IPS-15b (cell line): ENCODE measurements at regions not wholly inside any gene's neighbourhood (a gene's known extent, or its start where the extent isn't known, plus 50 kb on each side); places are given as distances from the start of the nearest gene placed in this dataset.

Source experiments
- H3K27me3 ChIP-seq: one replicate; pipeline ENCODE4 v1.6.1; 2013; ENCODE audit warnings: low read length; ENCODE audit not compliant: control insufficient read depth, insufficient read depth
- H3K36me3 ChIP-seq: one replicate; pipeline ENCODE4 v1.6.1; 2013; ENCODE audit warnings: low read length; ENCODE audit not compliant: control insufficient read depth, insufficient read depth
- H3K4me1 ChIP-seq: one replicate; pipeline ENCODE4 v1.6.1; 2013; ENCODE audit warnings: mild to moderate bottlenecking, low read length; ENCODE audit not compliant: control insufficient read depth, insufficient read depth
- H3K4me3 ChIP-seq: one replicate; pipeline ENCODE4 v1.5.1; 2013; ENCODE audit warnings: low read depth, low read length
- H3K9ac ChIP-seq: one replicate; pipeline ENCODE4 v1.6.1; 2013; ENCODE audit warnings: low read depth, mild to moderate bottlenecking, low read length
- H3K9me3 ChIP-seq: one replicate; pipeline ENCODE4 v1.6.1; 2013; ENCODE audit warnings: mild to moderate bottlenecking, low read length; ENCODE audit not compliant: control insufficient read depth, insufficient read depth

DNA sequence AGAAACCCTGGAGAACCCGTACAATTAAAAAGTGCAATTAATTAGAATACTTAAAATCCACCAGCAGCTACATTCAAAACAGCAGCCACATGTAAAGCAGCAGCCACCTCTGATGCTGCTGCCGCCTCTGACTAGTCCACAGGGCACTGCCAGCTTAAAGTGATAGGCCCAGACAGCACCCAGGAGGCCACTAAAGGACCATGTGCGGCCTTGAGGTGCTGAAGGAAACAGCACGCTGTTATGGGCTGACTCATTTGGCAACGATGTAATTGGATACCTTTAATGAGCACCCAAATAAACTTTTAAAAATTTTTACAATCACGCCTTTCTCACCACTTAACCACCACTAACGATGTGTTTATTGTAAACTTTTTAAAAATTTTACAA lies 209.3 kb upstream of the NCKAP5 start:
- H3K4me1 ChIP-seq: no peaks in the 10 kb centered on the region
- H3K27me3 ChIP-seq: no peaks in the 10 kb centered on the region
- H3K36me3 ChIP-seq: no peaks in the 10 kb centered on the region
- H3K9ac ChIP-seq: no peak overlapping the region
- H3K9me3 ChIP-seq: no peaks in the 10 kb centered on the region
- no peak overlapping the region for H3K4me3 ChIP-seq

DNA sequence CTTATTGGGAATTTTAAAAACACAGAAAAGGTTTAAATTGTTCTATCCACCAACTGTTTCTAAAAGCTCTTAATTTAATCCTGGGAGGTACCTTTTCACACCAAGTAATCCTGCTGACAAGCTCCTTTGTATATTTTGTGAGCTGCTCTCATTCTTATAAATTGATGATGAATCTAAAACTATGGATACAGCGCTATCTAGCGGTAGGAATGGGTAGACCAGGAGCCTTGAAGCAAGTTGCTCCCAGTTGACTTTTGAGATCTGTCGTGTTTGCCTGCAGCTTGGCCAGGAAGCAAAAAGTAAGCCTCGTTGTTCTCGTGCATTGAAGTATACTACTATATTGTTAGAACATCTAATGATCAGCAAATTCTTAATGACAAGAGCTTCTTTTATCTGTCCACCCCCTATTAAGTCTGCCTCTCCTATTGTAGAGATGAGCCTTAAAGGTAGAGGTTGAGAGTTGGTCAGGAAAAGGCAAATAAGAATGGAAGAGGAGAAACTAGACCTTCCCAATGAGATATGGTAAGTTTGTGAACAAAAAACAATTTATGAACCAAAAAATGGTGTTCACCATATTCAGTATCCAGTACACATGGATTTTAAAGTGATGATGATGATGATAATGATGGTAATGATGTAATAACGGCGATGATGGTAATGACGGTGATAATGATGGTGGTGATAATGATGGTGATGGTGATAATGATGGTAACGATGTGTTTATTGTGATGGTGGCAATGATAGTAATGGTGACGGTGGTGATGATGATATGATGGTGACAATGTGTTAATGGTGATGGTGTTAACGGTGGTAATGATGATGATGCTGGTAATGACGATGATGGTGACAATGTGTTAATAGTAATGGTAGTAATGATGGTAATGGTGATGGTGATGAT lies 212.1 kb upstream of the NCKAP5 start:
- no peaks in the 10 kb centered on the region for H3K9me3 ChIP-seq
- no peak overlapping the region for H3K4me3 ChIP-seq
- no peaks in the 10 kb centered on the region for H3K27me3 ChIP-seq
- H3K4me1 ChIP-seq: no peaks in the 10 kb centered on the region
- no peak overlapping the region for H3K9ac ChIP-seq
- H3K36me3 ChIP-seq: no peaks in the 10 kb centered on the region

DNA sequence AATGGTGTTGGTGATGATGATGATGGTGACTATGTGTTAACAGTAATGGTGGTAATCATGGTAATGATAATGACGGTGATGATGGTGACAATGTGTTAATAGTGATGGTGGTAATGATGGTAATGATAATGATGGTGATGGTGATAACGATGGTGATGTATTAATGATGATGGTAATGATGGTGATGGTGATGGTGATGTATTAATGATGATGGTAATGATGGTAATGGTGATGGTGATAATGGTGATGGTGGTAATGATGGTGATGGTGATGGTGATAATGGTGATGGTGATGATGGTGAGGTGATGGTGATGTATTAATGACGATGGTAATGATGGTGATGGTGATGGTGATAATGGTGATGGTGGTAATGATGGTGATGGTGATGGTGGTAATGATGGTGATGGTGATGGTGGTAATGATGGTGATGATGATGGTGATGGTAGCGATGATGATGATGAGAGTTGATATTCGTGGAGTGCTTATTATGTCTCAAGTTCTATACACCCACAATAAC lies 212.8 kb upstream of the NCKAP5 start:
- Histone ChIP-seq H3K9ac (no peak overlapping the region), H3K4me3 (no peak overlapping the region), H3K36me3 (no peaks in the 10 kb centered on the region), H3K4me1 (no peaks in the 10 kb centered on the region), H3K9me3 (no peaks in the 10 kb centered on the region), H3K27me3 (no peaks in the 10 kb centered on the region)

DNA sequence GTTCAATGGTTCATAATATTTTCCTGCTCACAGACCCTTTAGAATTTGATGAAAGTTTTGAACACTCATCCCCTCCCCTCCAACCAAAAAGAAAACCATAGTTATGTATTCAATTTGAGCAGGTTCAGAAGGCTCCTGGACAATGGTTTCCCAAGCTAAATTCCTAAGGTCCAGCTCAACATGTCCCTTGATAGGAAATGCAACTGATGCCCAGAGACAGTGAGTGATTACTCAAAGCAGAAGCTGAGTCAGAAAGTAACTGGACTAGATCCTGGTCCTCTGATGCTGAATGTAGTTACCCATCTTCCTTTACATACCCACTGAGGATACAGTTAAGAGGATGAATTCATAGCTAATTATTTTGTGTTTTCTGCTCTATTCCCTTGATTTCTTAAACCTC lies 218.9 kb upstream of the NCKAP5 start:
- H3K9me3 ChIP-seq: no peaks in the 10 kb centered on the region
- no peaks in the 10 kb centered on the region for H3K36me3 ChIP-seq
- H3K4me1 ChIP-seq: no peaks in the 10 kb centered on the region
- no peak overlapping the region for H3K9ac ChIP-seq
- no peaks in the 10 kb centered on the region for H3K27me3 ChIP-seq
- H3K4me3 ChIP-seq: no peak overlapping the region

DNA sequence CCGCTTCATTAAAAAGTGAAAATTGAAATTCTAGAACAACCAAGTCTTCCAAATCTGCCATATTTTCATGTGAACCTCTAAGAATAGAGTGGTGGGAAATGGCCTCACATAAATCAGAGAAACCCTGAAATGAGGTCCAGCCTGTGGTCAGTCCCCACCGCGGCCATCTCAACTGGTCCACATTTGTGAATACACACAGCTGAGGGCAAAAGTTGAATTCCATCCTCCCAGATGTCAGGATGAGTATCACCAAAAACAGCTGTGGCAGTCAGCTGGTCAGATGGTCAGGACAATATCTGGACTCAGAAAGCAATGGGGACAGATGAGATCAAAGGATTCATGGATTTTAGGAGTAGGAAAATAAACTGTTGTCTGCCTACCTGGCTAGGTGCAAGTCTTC lies 219.4 kb upstream of the NCKAP5 start:
- H3K4me3 ChIP-seq: no peak overlapping the region
- no peak overlapping the region for H3K9ac ChIP-seq
- no peaks in the 10 kb centered on the region for H3K4me1 ChIP-seq
- H3K27me3 ChIP-seq: no peaks in the 10 kb centered on the region
- H3K9me3 ChIP-seq: no peaks in the 10 kb centered on the region
- H3K36me3 ChIP-seq: no peaks in the 10 kb centered on the region

DNA sequence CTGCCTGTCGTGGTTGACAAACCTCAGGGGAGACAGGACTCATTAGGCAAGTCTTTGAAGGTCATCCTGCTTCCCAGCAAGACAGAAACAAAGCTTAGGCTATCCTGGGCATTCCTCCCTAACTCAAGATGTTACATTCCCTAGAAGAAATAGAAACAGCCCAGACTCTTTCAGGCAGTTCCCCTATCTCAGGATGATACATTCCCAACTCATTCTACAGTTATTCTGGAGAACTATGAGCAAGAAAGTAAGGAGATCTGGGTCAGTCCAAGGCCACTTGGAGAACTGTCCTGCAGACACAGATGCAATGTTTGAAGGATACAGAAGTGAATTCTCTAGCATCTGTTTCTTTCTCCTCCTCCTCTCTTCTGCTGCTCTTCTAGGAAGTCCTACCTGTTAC lies 220.1 kb upstream of the NCKAP5 start:
- Histone ChIP-seq H3K9ac (no peak overlapping the region), H3K36me3 (no peaks in the 10 kb centered on the region), H3K9me3 (no peaks in the 10 kb centered on the region), H3K4me1 (no peaks in the 10 kb centered on the region), H3K27me3 (no peaks in the 10 kb centered on the region), H3K4me3 (no peak overlapping the region)

DNA sequence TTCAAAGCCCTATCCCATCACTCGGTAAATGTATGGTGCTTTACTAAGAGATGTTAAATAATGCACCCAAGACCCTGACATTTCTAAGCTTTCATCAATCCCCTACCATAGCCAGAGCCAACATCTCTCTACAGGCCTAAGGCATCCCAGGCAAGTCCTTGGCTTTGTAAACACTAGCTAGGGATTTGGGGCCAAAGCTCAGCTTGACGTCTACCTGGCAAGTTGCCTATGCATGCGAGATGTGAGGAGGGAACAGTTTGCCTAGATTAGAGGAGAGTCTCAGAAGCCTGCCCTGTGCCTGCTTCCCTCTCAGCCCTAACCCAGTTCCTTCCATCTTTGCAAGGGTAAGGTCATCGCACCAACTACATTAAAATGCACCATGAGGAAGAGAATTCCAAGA lies 221.5 kb upstream of the NCKAP5 start:
- H3K4me1 ChIP-seq: no peaks in the 10 kb centered on the region
- no peaks in the 10 kb centered on the region for H3K9me3 ChIP-seq
- H3K36me3 ChIP-seq: no peaks in the 10 kb centered on the region
- H3K4me3 ChIP-seq: no peak overlapping the region
- H3K9ac ChIP-seq: no peak overlapping the region
- no peaks in the 10 kb centered on the region for H3K27me3 ChIP-seq

DNA sequence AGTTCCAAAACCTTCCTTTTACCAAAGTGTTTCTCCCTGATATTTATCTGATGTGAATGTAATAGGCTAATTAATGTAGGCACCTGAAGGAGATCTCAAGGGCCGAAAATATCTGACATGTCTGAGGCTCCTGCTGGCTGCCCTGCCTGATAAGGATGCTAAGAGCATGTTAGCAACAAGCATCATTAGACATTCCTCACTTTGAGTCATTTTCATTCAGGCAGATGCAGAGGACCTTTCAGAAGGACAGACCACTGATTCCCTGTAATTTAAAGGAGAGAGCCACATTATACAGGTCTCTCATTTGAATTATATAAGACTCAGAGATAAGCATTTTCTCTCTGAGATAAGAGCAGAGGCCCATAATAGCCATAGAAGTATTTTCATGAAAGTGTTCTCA lies 222.4 kb upstream of the NCKAP5 start:
- Histone ChIP-seq H3K4me3 (no peak overlapping the region), H3K4me1 (no peaks in the 10 kb centered on the region), H3K27me3 (no peaks in the 10 kb centered on the region), H3K9ac (no peak overlapping the region), H3K9me3 (no peaks in the 10 kb centered on the region), H3K36me3 (no peaks in the 10 kb centered on the region)

DNA sequence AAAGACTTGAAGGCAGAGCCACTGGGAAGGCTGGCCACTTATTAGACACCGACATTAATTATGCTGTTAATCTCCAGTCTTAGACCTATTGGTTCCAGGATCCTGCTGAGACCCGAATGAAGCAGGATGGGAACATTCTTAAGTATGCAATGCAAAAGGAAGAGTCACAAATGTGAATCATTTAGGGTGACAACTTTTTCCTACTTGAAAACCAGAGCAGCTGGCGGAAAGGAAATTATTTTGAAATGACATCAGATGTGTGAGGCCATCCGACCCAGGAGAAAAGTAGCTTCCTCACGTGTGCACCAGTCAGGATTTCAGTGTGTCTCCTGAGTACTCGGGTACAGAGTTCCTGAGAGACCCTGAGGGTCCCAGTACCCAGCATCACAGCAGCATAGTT lies 222.9 kb upstream of the NCKAP5 start:
- Histone ChIP-seq H3K4me1 (no peaks in the 10 kb centered on the region), H3K9ac (no peak overlapping the region), H3K36me3 (no peaks in the 10 kb centered on the region), H3K27me3 (no peaks in the 10 kb centered on the region), H3K9me3 (no peaks in the 10 kb centered on the region), H3K4me3 (no peak overlapping the region)

DNA sequence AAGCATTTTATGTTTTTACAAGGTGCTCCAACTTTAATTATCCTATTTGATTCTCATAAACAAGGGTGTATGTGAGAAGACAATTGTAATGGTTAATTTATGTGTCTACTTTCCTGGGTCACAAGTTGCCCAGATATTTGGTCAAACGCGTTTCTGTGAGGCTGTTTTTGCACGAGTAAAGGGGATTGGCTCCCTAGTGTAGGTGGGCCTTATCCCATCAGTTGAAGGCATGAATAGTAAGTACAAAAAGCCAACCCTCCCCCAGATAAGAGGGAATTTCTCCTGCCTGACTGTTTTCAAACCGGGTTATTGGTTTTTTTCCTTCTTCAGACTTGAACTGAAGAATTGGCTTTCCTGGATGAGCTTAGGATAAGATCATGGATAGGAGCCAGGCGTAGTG lies 224.0 kb upstream of the NCKAP5 start:
- Histone ChIP-seq H3K4me3 (no peak overlapping the region), H3K9ac (no peak overlapping the region), H3K9me3 (no peaks in the 10 kb centered on the region), H3K4me1 (no peaks in the 10 kb centered on the region), H3K27me3 (no peaks in the 10 kb centered on the region), H3K36me3 (no peaks in the 10 kb centered on the region)

DNA sequence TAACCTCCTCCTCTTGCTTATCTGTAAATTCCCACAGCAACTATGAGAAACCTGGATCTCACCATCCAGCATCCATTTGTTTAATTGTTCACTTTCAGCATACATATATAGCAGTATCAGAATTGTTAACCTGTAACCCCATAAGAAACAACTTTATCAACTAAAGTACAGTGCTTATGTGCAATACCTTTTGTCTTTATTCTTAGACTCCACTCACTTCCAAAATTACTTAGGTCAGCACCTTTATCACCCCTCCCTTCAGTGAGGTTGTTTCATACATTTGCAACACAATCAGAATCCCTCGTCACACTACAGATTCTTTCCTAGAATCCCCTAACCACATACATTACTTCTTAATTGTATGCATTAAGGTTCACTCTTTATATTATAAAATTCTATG lies 225.9 kb upstream of the NCKAP5 start:
- no peaks in the 10 kb centered on the region for H3K4me1 ChIP-seq
- H3K9me3 ChIP-seq: no peaks in the 10 kb centered on the region
- no peaks in the 10 kb centered on the region for H3K27me3 ChIP-seq
- no peak overlapping the region for H3K4me3 ChIP-seq
- no peak overlapping the region for H3K9ac ChIP-seq
- H3K36me3 ChIP-seq: no peaks in the 10 kb centered on the region

DNA sequence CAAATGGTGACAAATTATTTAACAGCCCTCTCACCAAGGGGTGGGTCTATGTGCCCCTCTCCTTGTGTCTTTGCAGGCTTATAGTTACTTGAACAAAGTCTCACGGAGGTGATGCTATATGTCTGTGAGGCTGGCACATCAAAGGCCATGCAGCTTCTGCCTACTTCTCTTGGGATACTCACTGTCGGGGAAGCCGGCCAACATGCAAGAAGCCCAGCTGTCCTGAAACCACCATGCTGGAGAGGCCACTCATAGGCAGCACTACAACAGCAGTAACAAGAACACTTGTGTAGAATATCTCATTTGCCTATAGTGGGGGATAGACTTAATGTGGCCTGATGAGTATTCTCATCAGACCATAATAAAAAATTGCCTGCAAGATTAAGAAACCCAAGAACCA lies 233.7 kb upstream of the NCKAP5 start:
- Histone ChIP-seq H3K4me1 (no peaks in the 10 kb centered on the region), H3K4me3 (no peak overlapping the region)

More for the DNA sequence above, 233.7 kb upstream of the NCKAP5 start:
- H3K36me3 ChIP-seq: no peaks in the 10 kb centered on the region
- no peaks in the 10 kb centered on the region for H3K9me3 ChIP-seq
- no peak overlapping the region for H3K9ac ChIP-seq
- H3K27me3 ChIP-seq: no peaks in the 10 kb centered on the region
